Activated T-helper 1 cell treated with anti-CD3 and anti-CD28 coated beads, Interleukin-12 subunit alpha, Interleukin-12 subunit beta, Interleukin-2, Interleukin-4 antibody, amounts not matched to agents 30 ng/mL and 10 ng/mL and 1 ng/mL, durations not matched to agents 14 hours and 24 hours and 36 hours (primary cell): ENCODE measurements at regions not wholly inside any gene's neighbourhood (a gene's known extent, or its start where the extent isn't known, plus 50 kb on each side); places are given as distances from the start of the nearest gene placed in this dataset.
"Not testable (repeated sequence)": the region's sequence is repeated elsewhere in the genome, so short reads cannot be mapped to it uniquely, and the experiment has no call there.

ENCODE experiments used
- DNase-seq: peaks from one replicate; pipeline ENCODE4 v3.0.0; 2021; ENCODE audit warnings: low spot score
- H3K27ac Mint-ChIP-seq: one replicate; pipeline ENCODE4 v1.8.0; 2021; ENCODE audit warnings: mild to moderate bottlenecking, mixed read lengths
- H3K27me3 Mint-ChIP-seq: one replicate; pipeline ENCODE4 v1.8.0; 2022; ENCODE audit warnings: mild to moderate bottlenecking, moderate library complexity, mixed read lengths; ENCODE audit not compliant: insufficient read depth
- H3K36me3 Mint-ChIP-seq: one replicate; pipeline ENCODE4 v1.8.0; 2021; ENCODE audit warnings: low read depth, mixed read lengths
- H3K4me1 Mint-ChIP-seq: one replicate; pipeline ENCODE4 v1.8.0; 2021; ENCODE audit warnings: low read depth, mixed read lengths
- H3K4me3 Mint-ChIP-seq: one replicate; pipeline ENCODE4 v1.8.0; 2021; ENCODE audit warnings: mild to moderate bottlenecking, moderate library complexity, mixed read lengths
- H3K9me3 Mint-ChIP-seq: one replicate; pipeline ENCODE4 v1.8.0; 2021; ENCODE audit warnings: mixed read lengths
- intact Hi-C: fragments of 100-400 bp; cut with micrococcal nuclease; formaldehyde crosslinking; loops from one replicate; pipeline ENCODE4 v1.15.1; 2024

DNA sequence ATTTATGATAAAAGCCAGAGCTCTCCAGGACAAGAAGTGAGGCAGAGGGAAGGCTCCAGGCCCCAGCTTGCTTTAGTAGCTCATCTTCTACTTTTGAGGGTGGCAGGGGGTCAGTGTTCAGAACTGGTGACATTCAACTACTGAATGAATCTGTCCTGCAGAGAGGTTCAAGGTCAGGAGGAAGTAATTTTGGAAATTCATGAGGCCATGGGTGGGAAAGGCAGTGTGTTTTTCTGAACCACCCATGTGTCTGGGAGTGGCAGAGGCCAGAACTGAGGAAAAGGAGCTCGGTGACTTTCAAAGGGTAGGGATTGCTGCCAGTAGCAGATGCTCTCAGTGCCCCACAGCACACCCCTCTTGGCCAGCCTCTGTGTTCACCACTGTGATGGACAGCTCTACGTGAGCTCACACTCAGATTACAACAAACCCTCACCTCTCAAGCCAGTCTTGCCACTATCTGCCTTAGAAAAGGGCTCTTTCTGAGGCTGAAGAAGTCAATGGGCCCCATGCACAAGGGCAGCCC, 571.2 kb downstream of the RAB28 start:
- Mint-ChIP-seq H3K4me1 (no peaks in the 10 kb centered on the region), H3K9me3 (peaks cover 13% of the 10 kb centered on the region)

DNA sequence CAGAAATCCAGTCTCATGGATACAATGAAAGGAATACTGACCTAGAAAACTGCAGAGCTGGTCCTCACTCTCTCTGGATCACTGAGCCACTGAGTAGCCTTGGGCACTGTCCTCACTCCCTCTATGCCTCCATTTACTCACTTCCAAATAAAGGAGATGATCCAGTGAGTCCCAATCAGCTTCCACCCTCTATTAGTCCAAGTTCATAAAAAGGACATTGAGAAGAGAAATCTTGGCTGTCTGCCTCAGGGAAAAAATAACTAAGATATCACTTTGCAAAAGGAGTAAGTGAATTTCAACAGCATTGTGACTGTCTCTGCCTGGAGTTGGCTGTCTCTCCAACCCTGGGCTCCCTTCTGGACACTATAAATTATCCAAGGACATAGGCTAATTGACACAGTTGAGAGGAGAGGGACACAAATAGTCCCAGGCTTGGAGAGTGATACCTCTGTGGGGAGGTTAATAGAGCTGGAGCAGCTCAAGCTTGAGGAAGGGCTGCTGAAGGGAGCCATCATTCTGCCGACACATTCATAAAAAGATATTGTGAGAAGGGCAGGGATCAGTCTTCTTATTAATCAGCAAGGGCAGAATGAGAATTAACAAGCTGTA, 572.3 kb downstream of the RAB28 start:
- Mint-ChIP-seq H3K4me3 (no peak overlapping the region), H3K36me3 (no peaks in the 10 kb centered on the region), H3K27me3 (no peaks in the 10 kb centered on the region), H3K9me3 (peaks cover 13% of the 10 kb centered on the region), H3K27ac (no peak overlapping the region), H3K4me1 (no peaks in the 10 kb centered on the region)
- intact Hi-C loops, result no loop called here
- no peak for DNase-seq

More for the DNA sequence above, 571.2 kb downstream of the RAB28 start:
- Mint-ChIP-seq H3K27ac (no peak overlapping the region), H3K4me3 (no peak overlapping the region), H3K27me3 (no peaks in the 10 kb centered on the region), H3K36me3 (no peaks in the 10 kb centered on the region)
- intact Hi-C loops, result no loop called here
- no peak for DNase-seq

DNA sequence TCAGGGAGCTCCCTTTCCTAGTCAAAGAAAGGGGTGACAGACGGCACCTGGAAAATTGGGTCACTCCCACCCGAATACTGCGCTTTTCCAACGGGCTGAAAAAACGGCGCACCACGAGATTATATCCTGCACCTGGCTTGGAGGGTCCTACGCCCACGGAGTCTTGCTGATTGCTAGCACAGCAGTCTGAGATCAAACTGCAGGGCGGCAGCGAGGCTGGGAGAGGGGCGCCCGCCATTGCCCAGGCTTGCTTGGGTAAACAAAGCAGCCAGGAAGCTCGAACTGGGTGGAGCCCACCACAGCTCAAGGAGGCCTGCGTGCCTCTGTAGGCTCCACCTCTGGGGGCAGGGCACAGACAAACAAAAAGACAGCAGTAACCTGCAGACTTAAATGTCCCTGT, 580.5 kb downstream of the RAB28 start:
- intact Hi-C loops, H3K36me3 Mint-ChIP-seq, H3K27me3 Mint-ChIP-seq, H3K4me3 Mint-ChIP-seq, H3K27ac Mint-ChIP-seq, H3K4me1 Mint-ChIP-seq, DNase-seq, H3K9me3 Mint-ChIP-seq: not testable (repeated sequence)

DNA sequence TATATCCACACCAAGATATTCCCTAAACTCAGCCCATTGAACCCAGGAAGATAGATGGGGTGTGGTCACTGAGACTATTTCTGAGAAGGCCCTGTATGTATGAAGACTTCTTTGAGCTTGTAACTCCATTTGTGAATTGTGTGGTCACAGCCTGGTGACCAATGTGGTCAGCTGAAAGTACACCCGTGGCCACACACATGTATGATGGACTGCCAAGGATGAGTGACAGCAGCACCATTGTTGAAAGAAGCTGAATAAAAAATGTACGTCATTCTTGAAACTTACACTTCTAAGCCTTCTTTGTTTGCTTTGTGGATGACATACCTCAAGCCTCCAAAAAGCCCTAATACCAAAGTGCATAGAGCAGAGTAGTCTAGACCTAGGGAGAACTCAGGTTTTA, 581.4 kb downstream of the RAB28 start:
- H3K4me3 Mint-ChIP-seq, result no peak overlapping the region
- H3K9me3 Mint-ChIP-seq, result no peaks in the 10 kb centered on the region
- DNase-seq, result no peak
- H3K36me3 Mint-ChIP-seq, result no peaks in the 10 kb centered on the region
- no peaks in the 10 kb centered on the region for H3K27me3 Mint-ChIP-seq
- no peaks in the 10 kb centered on the region for H3K4me1 Mint-ChIP-seq
- intact Hi-C loops, result no loop called here
- no peak overlapping the region for H3K27ac Mint-ChIP-seq

DNA sequence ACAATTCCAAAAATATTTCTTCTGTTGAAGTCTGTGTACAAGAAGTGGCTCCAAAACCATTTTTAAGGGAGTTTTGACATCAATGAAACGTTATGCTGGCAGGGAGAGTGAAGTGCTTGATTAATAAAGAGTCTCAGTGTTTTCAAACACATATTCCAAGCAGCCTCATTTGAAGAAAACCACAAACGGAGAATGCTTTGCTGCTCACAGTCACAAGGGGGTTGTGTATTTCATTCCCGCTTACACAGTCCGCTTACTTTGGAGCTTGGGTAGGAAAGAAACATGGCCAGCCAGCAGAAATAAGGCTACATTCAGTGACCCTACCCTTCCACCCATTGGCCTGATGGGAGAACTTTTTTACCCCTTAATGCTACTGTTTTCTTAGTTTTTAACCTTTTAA, 586.2 kb downstream of the RAB28 start:
- intact Hi-C loops, result no loop called here
- no peak for DNase-seq
- H3K27ac Mint-ChIP-seq, result no peak overlapping the region
- H3K4me1 Mint-ChIP-seq, result no peaks in the 10 kb centered on the region
- no peaks in the 10 kb centered on the region for H3K36me3 Mint-ChIP-seq
- H3K27me3 Mint-ChIP-seq, result no peaks in the 10 kb centered on the region
- no peak overlapping the region for H3K4me3 Mint-ChIP-seq
- no peaks in the 10 kb centered on the region for H3K9me3 Mint-ChIP-seq

DNA sequence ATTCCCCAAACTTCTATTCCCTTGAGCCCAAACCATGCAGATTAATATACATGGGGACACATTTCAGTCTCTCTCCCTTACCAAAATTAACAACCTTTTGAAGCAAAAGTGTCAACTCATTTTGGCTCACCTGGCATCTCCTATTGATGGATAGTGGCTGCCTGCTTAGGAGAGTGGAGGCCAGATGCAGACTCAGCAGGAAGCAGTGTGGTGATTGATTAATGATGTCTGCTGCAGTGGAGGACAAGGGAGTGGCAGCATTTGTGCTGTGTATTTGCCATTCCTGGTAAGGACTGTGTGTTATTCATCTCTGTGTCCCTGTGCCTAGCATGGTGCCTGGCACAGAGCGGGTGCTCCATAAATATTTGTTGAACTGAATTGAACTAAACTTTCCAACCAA, 590.1 kb downstream of the RAB28 start:
- no peaks in the 10 kb centered on the region for H3K36me3 Mint-ChIP-seq
- no peaks in the 10 kb centered on the region for H3K9me3 Mint-ChIP-seq
- intact Hi-C loops, result no loop called here
- H3K27me3 Mint-ChIP-seq, result no peaks in the 10 kb centered on the region
- H3K4me1 Mint-ChIP-seq, result no peaks in the 10 kb centered on the region
- no peak overlapping the region for H3K27ac Mint-ChIP-seq
- no peak for DNase-seq
- no peak overlapping the region for H3K4me3 Mint-ChIP-seq

DNA sequence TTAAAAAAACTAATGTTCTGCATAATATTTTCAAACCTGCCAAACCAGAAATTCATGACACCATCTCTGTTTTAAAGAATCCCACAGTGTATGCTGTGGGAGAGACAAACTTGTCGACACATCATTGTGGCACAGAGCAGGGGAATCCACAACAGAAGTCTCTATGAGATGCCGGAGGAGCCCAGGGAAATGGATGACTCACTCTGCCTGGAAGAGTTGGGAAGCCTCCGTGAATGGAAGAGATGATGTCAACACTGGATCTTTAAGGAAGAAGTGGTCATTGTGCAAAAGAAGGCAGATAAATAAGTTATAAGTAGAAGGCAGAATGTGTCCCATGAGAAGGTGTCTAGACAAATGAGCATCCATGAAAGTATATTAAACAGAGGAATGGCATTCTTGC, 595.1 kb downstream of the RAB28 start:
- Mint-ChIP-seq H3K27ac (no peak overlapping the region), H3K36me3 (no peaks in the 10 kb centered on the region), H3K4me1 (no peaks in the 10 kb centered on the region), H3K9me3 (peaks cover 13% of the 10 kb centered on the region), H3K27me3 (no peaks in the 10 kb centered on the region), H3K4me3 (no peak overlapping the region)
- DNase-seq, result no peak
- intact Hi-C loops, result no loop called here

DNA sequence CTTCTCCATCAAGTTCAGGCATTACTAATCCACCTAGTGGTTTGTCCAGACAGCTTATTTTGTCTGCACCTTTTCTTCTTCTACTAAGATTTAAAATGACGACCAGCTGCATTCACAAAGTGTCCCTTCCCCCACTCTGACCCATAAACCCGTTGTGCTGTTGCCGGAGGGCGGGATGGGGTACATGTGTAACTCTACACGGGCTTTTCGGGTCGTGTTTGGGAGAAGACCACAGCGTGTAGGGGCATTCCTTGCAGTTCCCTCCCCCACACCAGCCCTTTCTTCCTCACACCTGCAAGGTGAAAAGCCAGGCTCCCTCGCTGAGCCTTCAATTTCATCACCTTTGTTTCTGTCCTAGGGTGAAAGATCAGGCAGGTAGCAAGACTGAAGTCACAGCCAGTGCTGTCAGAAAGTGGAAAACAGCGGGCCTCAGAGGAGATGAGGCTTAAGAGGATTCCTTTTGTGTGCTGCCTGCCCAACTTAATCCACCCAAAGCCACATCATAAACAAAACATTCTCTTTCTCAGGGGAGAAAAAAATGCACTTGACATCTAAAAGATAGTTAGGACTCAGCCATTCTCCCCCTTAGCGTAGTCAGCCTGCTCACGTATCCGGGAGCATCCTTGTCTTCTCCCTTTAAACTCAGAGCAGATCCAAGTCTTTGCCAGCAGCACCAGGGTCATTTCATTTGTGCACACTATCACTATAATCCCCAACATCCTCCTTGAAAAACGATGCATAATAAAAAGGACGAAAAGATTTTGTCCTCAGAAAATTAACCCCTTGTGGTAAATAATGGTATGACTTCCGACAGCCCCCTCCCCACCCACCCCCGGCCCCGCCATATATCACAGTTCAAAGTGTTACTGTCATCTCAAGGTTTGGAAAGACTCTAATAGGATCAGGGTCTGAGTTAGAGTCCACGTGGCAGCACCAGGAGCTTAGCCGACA, 599.0 kb downstream of the RAB28 start:
- no peak overlapping the region for H3K27ac Mint-ChIP-seq
- H3K4me1 Mint-ChIP-seq, result no peaks in the 10 kb centered on the region
- DNase-seq, result no peak
- no peak overlapping the region for H3K4me3 Mint-ChIP-seq
- intact Hi-C loops, result no loop called here
- H3K27me3 Mint-ChIP-seq, result no peaks in the 10 kb centered on the region
- no peaks in the 10 kb centered on the region for H3K36me3 Mint-ChIP-seq
- peaks cover 16% of the 10 kb centered on the region for H3K9me3 Mint-ChIP-seq

DNA sequence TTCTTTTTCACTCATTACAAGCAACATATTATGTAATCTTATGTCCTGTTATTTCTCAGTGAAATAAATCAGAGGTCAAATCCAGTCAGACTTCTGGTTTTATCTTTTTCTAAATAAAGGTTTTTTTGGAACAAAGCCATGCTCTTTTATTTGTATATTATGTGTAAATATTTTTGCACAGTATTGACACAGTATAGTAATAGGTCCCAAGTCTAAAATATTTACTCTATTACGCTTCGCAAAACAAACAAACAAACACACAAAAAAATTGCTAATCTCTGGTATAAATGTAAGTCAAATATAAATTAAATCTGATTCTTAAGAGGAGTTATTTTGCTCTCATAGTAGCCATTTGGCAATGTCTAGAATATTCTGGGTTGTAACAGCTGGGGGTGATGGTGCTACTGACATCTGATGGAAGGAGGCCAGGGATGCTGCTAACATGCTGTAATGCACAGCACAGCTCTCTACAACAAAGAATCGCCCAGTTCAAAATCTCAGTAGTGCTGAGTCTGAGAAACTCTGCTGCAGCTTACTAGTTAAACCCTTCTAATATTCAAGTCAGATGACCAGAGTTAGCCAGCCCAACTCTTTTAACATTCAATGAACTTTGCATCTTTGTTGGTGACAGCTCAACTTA, 602.1 kb downstream of the RAB28 start:
- H3K27ac Mint-ChIP-seq, result no peak overlapping the region
- no peak for DNase-seq
- H3K9me3 Mint-ChIP-seq, result peaks cover 10% of the 10 kb centered on the region
- no peaks in the 10 kb centered on the region for H3K36me3 Mint-ChIP-seq
- intact Hi-C loops, result no loop called here
- no peak overlapping the region for H3K4me3 Mint-ChIP-seq
- H3K4me1 Mint-ChIP-seq, result no peaks in the 10 kb centered on the region
- H3K27me3 Mint-ChIP-seq, result no peaks in the 10 kb centered on the region

DNA sequence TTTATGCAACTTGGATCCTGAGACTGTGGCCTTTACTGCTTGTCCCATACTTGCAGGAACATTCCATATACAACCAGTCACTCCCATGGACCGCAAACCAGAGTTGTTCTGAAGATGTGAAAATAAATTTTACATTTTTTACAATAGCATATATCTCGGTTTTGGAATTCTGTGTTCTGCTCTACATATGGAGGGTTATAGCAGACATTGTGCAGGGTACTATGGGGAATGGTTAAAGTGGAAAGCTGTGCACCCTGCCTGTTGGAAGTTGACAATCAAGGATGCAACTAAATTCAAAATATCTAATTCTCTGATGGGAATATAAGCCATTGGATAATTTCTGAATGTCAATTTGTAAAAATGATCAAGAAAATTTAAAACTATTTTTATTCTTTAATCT, 603.3 kb downstream of the RAB28 start:
- no peaks in the 10 kb centered on the region for H3K27me3 Mint-ChIP-seq
- no peaks in the 10 kb centered on the region for H3K4me1 Mint-ChIP-seq
- intact Hi-C loops, result no loop called here
- no peak overlapping the region for H3K27ac Mint-ChIP-seq
- no peak for DNase-seq
- H3K9me3 Mint-ChIP-seq, result peaks cover 4% of the 10 kb centered on the region
- H3K36me3 Mint-ChIP-seq, result no peaks in the 10 kb centered on the region
- no peak overlapping the region for H3K4me3 Mint-ChIP-seq

DNA sequence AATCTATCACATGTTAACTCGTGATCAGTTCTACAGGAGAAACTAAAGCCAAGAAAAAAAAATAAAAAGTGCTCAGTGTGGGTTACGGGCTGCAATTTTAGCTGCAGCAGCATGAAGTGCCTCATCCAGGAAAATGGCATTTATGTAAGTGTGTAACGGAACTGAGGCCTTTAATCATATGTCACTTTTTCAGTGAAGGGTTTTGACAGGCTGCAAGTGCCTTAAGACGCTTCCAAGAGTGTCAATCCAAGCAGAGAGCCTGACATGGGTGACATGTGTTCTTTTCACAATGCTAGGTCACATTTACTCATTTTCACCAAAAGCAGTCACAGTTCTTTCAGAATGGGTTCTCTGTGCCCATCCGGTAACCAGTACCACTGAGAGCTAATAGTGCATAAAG, 604.6 kb downstream of the RAB28 start:
- no peaks in the 10 kb centered on the region for H3K4me1 Mint-ChIP-seq
- no peak for DNase-seq
- H3K36me3 Mint-ChIP-seq, result no peaks in the 10 kb centered on the region
- no peak overlapping the region for H3K27ac Mint-ChIP-seq
- H3K27me3 Mint-ChIP-seq, result no peaks in the 10 kb centered on the region
- H3K9me3 Mint-ChIP-seq, result peaks cover 4% of the 10 kb centered on the region
- intact Hi-C loops, result no loop called here
- H3K4me3 Mint-ChIP-seq, result no peak overlapping the region

DNA sequence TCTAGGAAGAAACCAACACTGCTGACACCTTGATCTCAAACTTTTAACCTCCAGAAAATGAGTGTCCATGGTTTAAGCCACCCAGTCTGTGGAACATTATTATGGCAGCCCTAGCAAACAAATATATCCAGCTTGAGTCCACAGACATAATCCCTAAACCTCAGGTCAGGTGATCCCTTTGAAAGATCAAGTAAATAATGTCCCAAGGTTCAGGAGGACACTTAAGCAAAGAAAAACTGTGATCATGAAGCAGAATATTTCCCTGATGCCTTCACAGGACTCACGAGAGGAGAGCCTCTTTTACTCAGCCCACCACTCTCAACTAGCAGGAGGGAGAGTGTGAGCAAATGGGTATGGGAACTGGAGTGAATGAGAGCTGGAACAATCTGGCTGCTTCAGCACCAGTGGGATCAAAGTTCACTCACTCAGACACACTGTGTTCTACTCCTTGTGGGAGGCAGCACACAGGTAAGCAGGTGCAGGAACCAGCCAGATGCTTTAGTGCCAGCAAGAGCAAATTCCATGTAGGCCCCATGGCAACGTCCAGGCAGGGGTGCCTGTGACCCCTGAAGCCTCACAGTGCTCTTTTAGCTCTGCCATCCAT, 608.4 kb downstream of the RAB28 start:
- no peaks in the 10 kb centered on the region for H3K9me3 Mint-ChIP-seq
- no peaks in the 10 kb centered on the region for H3K4me1 Mint-ChIP-seq
- H3K27me3 Mint-ChIP-seq, result no peaks in the 10 kb centered on the region
- H3K27ac Mint-ChIP-seq, result no peak overlapping the region
- H3K36me3 Mint-ChIP-seq, result no peaks in the 10 kb centered on the region
- no peak overlapping the region for H3K4me3 Mint-ChIP-seq
- intact Hi-C loops, result no loop called here
- DNase-seq, result no peak

DNA sequence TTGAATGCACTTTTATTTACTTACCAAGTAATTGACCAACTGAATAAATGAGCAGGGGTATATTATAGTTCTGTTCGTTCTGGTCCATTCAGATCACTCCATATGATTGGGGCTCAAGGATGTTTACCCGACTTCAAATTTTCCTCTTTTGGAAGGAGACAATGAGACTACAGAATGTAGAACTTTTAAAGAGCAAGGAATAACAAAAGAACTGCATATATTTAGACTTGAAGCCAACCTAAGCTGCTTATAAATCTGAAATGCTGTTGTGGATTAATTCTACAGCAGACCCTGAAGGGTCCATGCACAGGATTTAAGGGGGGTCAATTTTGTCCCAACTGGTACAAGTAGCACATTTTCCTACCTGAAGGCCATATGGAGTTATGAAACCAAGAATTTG, 610.8 kb downstream of the RAB28 start:
- H3K4me1 Mint-ChIP-seq, result no peaks in the 10 kb centered on the region

More for the DNA sequence above, 610.8 kb downstream of the RAB28 start:
- intact Hi-C loops, result no loop called here
- Mint-ChIP-seq H3K27me3 (no peaks in the 10 kb centered on the region), H3K36me3 (no peaks in the 10 kb centered on the region), H3K9me3 (peaks cover 8% of the 10 kb centered on the region), H3K4me3 (no peak overlapping the region), H3K27ac (no peak overlapping the region)
- no peak for DNase-seq
